Caco-2 (cell line): ENCODE measurements at regions not wholly inside any gene's neighbourhood (a gene's known extent, or its start where the extent isn't known, plus 50 kb on each side); places are given as distances from the start of the nearest gene placed in this dataset.

Source experiments
- BruUV-seq: library from RNA; stranded (reverse); fragments of 400-500 nt; replicated peaks from 2 replicates; lab custom pipeline; 2021; lab: Mats Ljungman, UMichigan
- CTCF ChIA-PET: fragments of 300-600 bp; sonication (Branson Sonifier 250); formaldehyde crosslinking; loops from one replicate; lab custom pipeline; 2022; ENCODE audit warnings: antibody characterized with exemption; lab: Charles Lee
- POLR2A ChIA-PET: fragments of 300-600 bp; sonication (Branson Sonifier 250); formaldehyde crosslinking; loops from one replicate; lab custom pipeline; 2022; ENCODE audit warnings: antibody characterized with exemption; lab: Charles Lee
- DNase-seq, 2 experiments: peaks; one replicate each; pipeline versions ENCODE4 v3.0.0 to v3.0.0-alpha.2; 2020 to 2022
- H3K27me3 ChIP-seq: replicated peaks from 2 replicates; pipeline ENCODE4 v1.6.0; 2011; ENCODE audit warnings: low read length; ENCODE audit not compliant: control insufficient read depth, insufficient read depth
- H3K36me3 ChIP-seq: 2 replicates; pipeline ENCODE4 v1.5.1; 2011; ENCODE audit warnings: low read length; ENCODE audit not compliant: control insufficient read depth, insufficient read depth
- H3K4me1 ChIP-seq: fragments of 250-450 bp; sonication (Bioruptor Pico); 2 replicates; pipeline ENCODE4 v1.5.1; 2020; ENCODE audit warnings: mild to moderate bottlenecking
- H3K4me3 ChIP-seq: 2 replicates; pipeline ENCODE4 v1.5.1; 2011; ENCODE audit warnings: low read depth, mild to moderate bottlenecking, control low read depth, low read length
- H3K9me3 ChIP-seq: fragments of 250-450 bp; sonication (Bioruptor Pico); 2 replicates; pipeline ENCODE4 v1.5.1; 2020; ENCODE audit warnings: mild to moderate bottlenecking, moderate library complexity
- H3K27ac Mint-ChIP-seq: one replicate; pipeline ENCODE4 v1.8.0; 2022; ENCODE audit warnings: mixed read lengths; ENCODE audit not compliant: unreplicated experiment
- H3K27me3 Mint-ChIP-seq: one replicate; pipeline ENCODE4 v1.8.0; 2022; ENCODE audit warnings: mixed read lengths; ENCODE audit not compliant: insufficient read depth, unreplicated experiment
- H3K36me3 Mint-ChIP-seq: one replicate; pipeline ENCODE4 v1.8.0; 2022; ENCODE audit warnings: mild to moderate bottlenecking, mixed read lengths; ENCODE audit not compliant: insufficient read depth, unreplicated experiment
- H3K4me1 Mint-ChIP-seq: one replicate; pipeline ENCODE4 v1.8.0; 2022; ENCODE audit warnings: low read depth, mixed read lengths; ENCODE audit not compliant: unreplicated experiment
- H3K4me3 Mint-ChIP-seq: one replicate; pipeline ENCODE4 v1.8.0; 2022; ENCODE audit warnings: mild to moderate bottlenecking, moderate library complexity, mixed read lengths; ENCODE audit not compliant: unreplicated experiment
- H3K9me3 Mint-ChIP-seq: one replicate; pipeline ENCODE4 v1.8.0; 2022; ENCODE audit warnings: mixed read lengths; ENCODE audit not compliant: unreplicated experiment
- CTCF ChIP-seq, 2 experiments: fragments of 200-600 bp in 1 of 2; IDR thresholded peaks; 1 replicate in 1 of 2; 2 replicates in 1 of 2; pipeline versions ENCODE4 v1.5.1 to v1.8.0; 2011 to 2022; ENCODE audit warnings: antibody characterized with exemption in 1 of 2, control low read depth in 1 of 2, inconsistent platforms in 1 of 2, low read depth in 1 of 2, low read length in 1 of 2, mild to moderate bottlenecking in 1 of 2, moderate library complexity in 1 of 2; ENCODE audit not compliant: insufficient read depth in 1 of 2, severe bottlenecking in 1 of 2, unreplicated experiment in 1 of 2
- intact Hi-C: fragments of 100-400 bp; cut with micrococcal nuclease; formaldehyde crosslinking; loops from one replicate; pipeline ENCODE4 v1.10.0; 2022; ENCODE audit not compliant: unreplicated experiment

DNA sequence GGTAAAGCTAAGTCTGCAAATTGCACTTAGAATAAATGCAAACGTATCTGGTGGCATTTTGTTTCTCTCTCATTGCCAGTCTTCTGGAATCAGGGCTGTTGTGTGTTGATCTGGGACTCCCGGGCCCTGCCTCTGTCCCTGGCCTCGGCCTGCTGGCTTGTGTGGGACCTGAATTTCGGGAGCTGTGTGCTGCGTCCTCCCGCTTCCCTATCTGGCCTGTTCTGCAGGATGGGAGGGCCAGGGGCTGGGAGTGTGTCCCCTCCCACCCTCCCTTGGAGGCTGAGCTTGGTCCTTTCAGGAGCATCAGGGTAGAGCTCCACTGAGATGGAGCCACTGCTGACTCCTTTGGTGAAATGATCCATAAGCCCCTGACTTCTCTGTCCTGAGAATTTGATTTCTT, 118.5 kb downstream of the ACKR3 start:
- Histone ChIP-seq H3K4me3 (no peak overlapping the region), H3K36me3 (no peaks in the 10 kb centered on the region), H3K27me3 (no peaks in the 10 kb centered on the region), H3K9me3 (no peaks in the 10 kb centered on the region), H3K4me1 (peaks cover 2% of the 10 kb centered on the region)
- CTCF ChIA-PET = no interaction called here
- no peak for TF ChIP-seq CTCF (IDR thresholded peaks at IDR 0.05; ENCODE audit: insufficient read depth in 1 of 2, low read depth in 1 of 2, low read length in 1 of 2, severe bottlenecking in 1 of 2, unreplicated experiment in 1 of 2)
- Mint-ChIP-seq H3K4me1 (peaks cover 6% of the 10 kb centered on the region), H3K27ac (no peak overlapping the region), H3K36me3 (no peaks in the 10 kb centered on the region), H3K9me3 (no peaks in the 10 kb centered on the region), H3K27me3 (no peaks in the 10 kb centered on the region), H3K4me3 (no peak overlapping the region)
- no peak for DNase-seq
- BruUV-seq = no TSS peak
- POLR2A ChIA-PET = no interaction called here
- intact Hi-C loops = no loop called here

DNA sequence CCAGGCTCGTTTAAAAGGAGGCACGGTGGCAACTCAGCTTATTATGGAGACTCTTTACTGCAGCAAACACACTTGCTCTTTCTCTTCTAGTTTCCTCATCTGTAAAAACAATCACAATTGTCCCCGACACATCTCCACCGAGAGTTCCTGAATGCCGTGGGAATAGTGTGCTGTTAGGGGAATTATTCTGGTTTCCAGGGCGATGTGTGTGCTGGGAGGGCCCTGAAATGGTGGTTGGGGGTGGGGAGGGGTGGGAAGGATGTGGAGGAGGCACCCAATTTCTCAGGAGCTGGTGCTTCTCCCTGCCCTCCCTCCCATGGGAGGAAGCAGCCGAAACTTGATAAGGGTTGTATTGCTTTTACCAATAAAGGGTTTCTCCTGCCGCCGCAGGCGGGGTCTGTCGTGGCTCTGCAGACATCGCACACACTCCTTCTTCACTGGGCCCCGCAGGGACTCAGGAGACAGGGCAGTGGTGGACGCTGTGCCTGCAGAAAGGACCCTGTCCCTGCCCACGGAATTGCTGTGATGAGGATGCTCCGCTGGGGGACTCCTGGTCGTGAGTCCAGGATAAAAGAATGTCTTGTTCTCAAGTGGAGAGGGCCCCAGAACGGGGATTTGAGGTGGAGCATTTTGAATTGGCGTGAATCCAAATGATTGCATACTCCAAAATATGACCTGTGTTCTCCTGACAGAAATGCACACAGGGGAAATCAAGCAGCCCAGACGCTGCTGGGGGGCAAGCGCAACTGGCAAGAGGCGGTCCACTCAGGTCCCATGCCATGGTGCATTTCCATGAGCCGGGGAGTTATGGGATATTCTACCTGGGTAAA, 119.2 kb downstream of the ACKR3 start:
- no peak overlapping the region for H3K27ac Mint-ChIP-seq
- CTCF ChIA-PET = no interaction called here
- DNase-seq = no peak
- Histone ChIP-seq H3K4me1 (peaks cover 8% of the 10 kb centered on the region), H3K36me3 (no peaks in the 10 kb centered on the region), H3K4me3 (no peak overlapping the region), H3K9me3 (no peaks in the 10 kb centered on the region), H3K27me3 (no peaks in the 10 kb centered on the region)
- intact Hi-C loops = no loop called here
- no peak overlapping the region for H3K4me3 Mint-ChIP-seq
- no peaks in the 10 kb centered on the region for H3K36me3 Mint-ChIP-seq
- BruUV-seq = no TSS peak
- POLR2A ChIA-PET = no interaction called here
- no peak for TF ChIP-seq CTCF (IDR thresholded peaks at IDR 0.05; ENCODE audit: insufficient read depth in 1 of 2, low read depth in 1 of 2, low read length in 1 of 2, severe bottlenecking in 1 of 2, unreplicated experiment in 1 of 2)
- H3K4me1 Mint-ChIP-seq = peaks cover 6% of the 10 kb centered on the region
- no peaks in the 10 kb centered on the region for H3K9me3 Mint-ChIP-seq
- no peaks in the 10 kb centered on the region for H3K27me3 Mint-ChIP-seq

DNA sequence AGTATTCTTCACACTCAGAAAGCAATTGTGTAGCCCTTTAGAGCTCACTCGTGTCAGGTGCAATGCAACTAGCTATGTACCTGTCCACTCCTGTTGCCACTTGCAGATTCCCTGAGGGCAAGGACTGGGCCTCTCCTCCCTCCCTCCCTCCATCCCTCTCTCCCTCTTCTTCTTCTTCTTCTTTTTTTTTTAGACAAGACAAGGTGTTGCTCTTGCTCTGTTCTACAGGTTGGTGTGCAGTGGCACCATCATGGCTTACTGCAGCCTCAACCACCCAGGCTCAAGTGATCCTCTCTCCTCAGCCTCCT, 119.7 kb downstream of the ACKR3 start:
- TF ChIP-seq CTCF (IDR thresholded peaks at IDR 0.05; ENCODE audit: insufficient read depth in 1 of 2, low read depth in 1 of 2, low read length in 1 of 2, severe bottlenecking in 1 of 2, unreplicated experiment in 1 of 2) = no peak
- intact Hi-C loops = no loop called here
- no peak overlapping the region for H3K4me3 ChIP-seq
- ChIA-PET CTCF (no interaction called here), POLR2A (no interaction called here)
- no peaks in the 10 kb centered on the region for H3K27me3 ChIP-seq
- H3K4me3 Mint-ChIP-seq = no peak overlapping the region
- DNase-seq = no peak
- BruUV-seq = no TSS peak
- no peak overlapping the region for H3K27ac Mint-ChIP-seq
- peaks cover 7% of the 10 kb centered on the region for H3K4me1 Mint-ChIP-seq
- no peaks in the 10 kb centered on the region for H3K36me3 ChIP-seq
- no peaks in the 10 kb centered on the region for H3K36me3 Mint-ChIP-seq
- no peaks in the 10 kb centered on the region for H3K27me3 Mint-ChIP-seq
- no peaks in the 10 kb centered on the region for H3K9me3 ChIP-seq
- peaks cover 14% of the 10 kb centered on the region for H3K4me1 ChIP-seq
- no peaks in the 10 kb centered on the region for H3K9me3 Mint-ChIP-seq
